IMR-90 (cell line): ENCODE measurements at regions not wholly inside any gene's neighbourhood (a gene's known extent, or its start where the extent isn't known, plus 50 kb on each side); places are given as distances from the start of the nearest gene placed in this dataset.
A peak's percentile ranks its signal among the peaks of the same experiment; 100 is the strongest.

Source experiments
- ATAC-seq: fragments of 200-7000 bp; cut with Tn5 transposase; 2 replicates; pipeline ENCODE4 v1.9.1; 2020; ENCODE audit warnings: low read depth, mild to moderate bottlenecking, moderate library complexity
- BruUV-seq: library from RNA; stranded (reverse); fragments of 400-500 nt; replicated peaks from 2 replicates; lab custom pipeline; 2021; lab: Mats Ljungman, UMichigan
- CTCF ChIA-PET: fragments of 300-600 bp; formaldehyde crosslinking; extraction: SDS; loops from one replicate; lab custom pipeline; 2021; ENCODE audit warnings: antibody characterized with exemption; lab: Yijun Ruan, JAX
- POLR2A ChIA-PET: fragments of 300-600 bp; sonication (Branson Sonifier 250); formaldehyde crosslinking; loops from one replicate; lab custom pipeline; 2022; ENCODE audit warnings: antibody characterized with exemption; ENCODE audit not compliant: unreplicated experiment; lab: Charles Lee
- DNase-seq: peaks from one replicate; pipeline ENCODE4 v3.0.0; 2013
- H2AFZ ChIP-seq: replicated peaks from 2 replicates; pipeline ENCODE3; 2013; ENCODE audit warnings: low read length, mild to moderate bottlenecking; ENCODE audit not compliant: poor library complexity
- H2AK5ac ChIP-seq: 2 replicates; pipeline ENCODE4 v1.6.1; 2013; ENCODE audit warnings: low read depth, low read length, inconsistent platforms
- H2AK9ac ChIP-seq: replicated peaks from 2 replicates; pipeline ENCODE3; 2013; ENCODE audit warnings: mild to moderate bottlenecking, low read depth, low read length, moderate library complexity; ENCODE audit not compliant: poor library complexity
- H2BK120ac ChIP-seq: 2 replicates; pipeline ENCODE4 v1.6.1; 2013; ENCODE audit warnings: low read depth, low read length, inconsistent platforms
- H2BK15ac ChIP-seq: 3 replicates; pipeline ENCODE4 v1.6.1; 2013; ENCODE audit warnings: low read depth, low read length, inconsistent platforms
- H2BK20ac ChIP-seq: 2 replicates; pipeline ENCODE4 v1.6.1; 2013; ENCODE audit warnings: low read depth, mild to moderate bottlenecking, inconsistent platforms, low read length, moderate library complexity
- H2BK5ac ChIP-seq: 2 replicates; pipeline ENCODE4 v1.6.1; 2013; ENCODE audit warnings: mild to moderate bottlenecking, low read depth, low read length, inconsistent platforms; ENCODE audit not compliant: poor library complexity, severe bottlenecking
- H3K14ac ChIP-seq: replicated peaks from 2 replicates; pipeline ENCODE4 v1.6.1; 2013; ENCODE audit warnings: low read depth, low read length, inconsistent platforms
- H3K18ac ChIP-seq: 2 replicates; pipeline ENCODE4 v1.6.1; 2013; ENCODE audit warnings: low read depth, low read length, control low read depth
- H3K23ac ChIP-seq: 2 replicates; pipeline ENCODE4 v1.6.1; 2013; ENCODE audit warnings: low read depth, low read length, inconsistent platforms
- H3K27ac ChIP-seq: 2 replicates; pipeline ENCODE4 v1.5.1; 2013; ENCODE audit warnings: mild to moderate bottlenecking, control low read depth, low read length; ENCODE audit not compliant: insufficient read depth
- H3K27me3 ChIP-seq: 2 replicates; pipeline ENCODE4 v1.6.1; 2013; ENCODE audit warnings: low read length; ENCODE audit not compliant: control insufficient read depth, insufficient read depth
- H3K36me3 ChIP-seq: 2 replicates; pipeline ENCODE4 v1.6.1; 2013; ENCODE audit warnings: low read length, mixed read lengths; ENCODE audit not compliant: control insufficient read depth, insufficient read depth
- H3K4ac ChIP-seq: 2 replicates; pipeline ENCODE4 v1.6.1; 2013; ENCODE audit warnings: low read depth, low read length, inconsistent platforms
- H3K4me1 ChIP-seq: 2 replicates; pipeline ENCODE4 v1.6.1; 2013; ENCODE audit warnings: low read length, mixed read lengths; ENCODE audit not compliant: control insufficient read depth, insufficient read depth
- H3K4me2 ChIP-seq: 2 replicates; pipeline ENCODE4 v1.6.1; 2013; ENCODE audit warnings: low read depth, mild to moderate bottlenecking, control low read depth, low read length, moderate library complexity
- H3K4me3 ChIP-seq: 2 replicates; pipeline ENCODE4 v1.5.1; 2013; ENCODE audit warnings: low read depth, mild to moderate bottlenecking, control low read depth, low read length, moderate library complexity; ENCODE audit not compliant: insufficient read depth
- H3K56ac ChIP-seq: 2 replicates; pipeline ENCODE4 v1.6.1; 2013; ENCODE audit warnings: low read length, inconsistent platforms; ENCODE audit not compliant: insufficient read depth; ENCODE audit errors: extremely low read depth
- H3K79me1 ChIP-seq, 2 experiments: 2 replicates each; pipeline ENCODE4 v1.6.1; 2013; ENCODE audit warnings: low read length in 2 of 2, inconsistent platforms in 1 of 2, low read depth in 1 of 2
- H3K9ac ChIP-seq: 2 replicates; pipeline ENCODE4 v1.6.1; 2013; ENCODE audit warnings: low read depth, low read length, control low read depth
- H3K9me1 ChIP-seq: 2 replicates; pipeline ENCODE4 v1.6.1; 2013; ENCODE audit warnings: low read length, inconsistent platforms; ENCODE audit not compliant: insufficient read depth
- H3K9me3 ChIP-seq: 2 replicates; pipeline ENCODE4 v1.6.1; 2013; ENCODE audit warnings: low read length; ENCODE audit not compliant: control insufficient read depth, insufficient read depth
- H4K20me1 ChIP-seq: 2 replicates; pipeline ENCODE4 v1.6.1; 2013; ENCODE audit warnings: low read length, inconsistent platforms; ENCODE audit not compliant: insufficient read depth
- H4K5ac ChIP-seq: 2 replicates; pipeline ENCODE4 v1.6.1; 2013; ENCODE audit warnings: mild to moderate bottlenecking, low read depth, low read length, control low read depth
- H4K8ac ChIP-seq, 2 experiments: 2 replicates each; pipeline ENCODE4 v1.6.1; 2013; ENCODE audit warnings: low read depth in 2 of 2, low read length in 2 of 2, control low read depth in 1 of 2, inconsistent platforms in 1 of 2
- H4K91ac ChIP-seq: 2 replicates; pipeline ENCODE4 v1.6.1; 2013; ENCODE audit warnings: low read depth, low read length, inconsistent platforms; ENCODE audit not compliant: insufficient read depth
- BHLHE40 ChIP-seq: fragments of 150-350 bp; IDR thresholded peaks from 2 replicates; pipeline ENCODE4 v1.6.1; 2016; ENCODE audit warnings: mild to moderate bottlenecking, low read depth, low read length
- MAZ ChIP-seq: IDR thresholded peaks from 2 replicates; pipeline ENCODE4 v1.6.1; 2012; ENCODE audit warnings: low read depth, mild to moderate bottlenecking, low read length, improper control_type of control experiment, moderate library complexity, borderline replicate concordance
- MXI1 ChIP-seq: IDR thresholded peaks from 2 replicates; pipeline ENCODE4 v1.6.1; 2012; ENCODE audit warnings: low read depth, mild to moderate bottlenecking, low read length, moderate library complexity, borderline replicate concordance
- NFE2L2 ChIP-seq: fragments of 150-350 bp; IDR thresholded peaks from 2 replicates; pipeline ENCODE4 v1.6.1; 2016; ENCODE audit warnings: low read depth, mild to moderate bottlenecking, low read length
- RAD21 ChIP-seq: IDR thresholded peaks from 2 replicates; pipeline ENCODE4 v1.6.1; 2012; ENCODE audit warnings: low read length, improper control_type of control experiment
- WGBS, 2 experiments: methylation state at CpG; one replicate each; pipeline versions ENCODE4 v1.1.5 to v1.1.7; 2013; ENCODE audit warnings: missing lambda C conversion rate in 2 of 2; ENCODE audit not compliant: insufficient read length in 1 of 2; ENCODE audit errors: extremely low coverage in 2 of 2; 5-methylcytosine and 5-hydroxymethylcytosine counted together
- dilution Hi-C: fragments of 300-500 bp; cut with HindIII; formaldehyde crosslinking; loops from one replicate; pipeline ENCODE4 v1.14.3; 2018; ENCODE audit warnings: low sequenced_read_pairs; ENCODE audit not compliant: unreplicated experiment
- in situ Hi-C: fragments of 300-500 bp; cut with MboI; formaldehyde crosslinking; loops from 3 replicates; pipeline ENCODE4 v1.14.3; 2019; ENCODE audit warnings: low sequenced_read_pairs, inconsistent platforms, mixed read lengths
- intact Hi-C: fragments of 100-400 bp; cut with micrococcal nuclease; formaldehyde crosslinking; loops from 2 replicates; pipeline ENCODE4 v1.10.0; 2022

DNA sequence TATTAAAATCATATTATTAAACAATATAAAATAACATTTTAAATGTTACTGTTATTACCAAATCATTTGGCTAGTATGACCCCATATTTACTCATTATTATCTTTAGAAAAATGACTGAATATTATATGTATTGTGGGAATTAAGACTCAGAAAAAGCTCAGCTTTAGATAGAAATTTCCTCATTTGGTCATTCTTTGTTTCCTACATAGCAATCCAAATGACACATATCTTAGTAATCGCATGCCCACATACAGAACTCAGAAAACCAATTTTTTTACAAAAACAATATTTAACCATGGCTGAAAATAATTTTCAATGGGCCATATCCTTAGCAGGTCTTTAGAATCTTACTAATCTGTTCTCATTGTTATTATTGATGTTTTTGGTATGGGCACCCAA, 53.8 kb upstream of the TSLP start:
- H3K56ac ChIP-seq: no peak overlapping the region
- no peak overlapping the region for H4K5ac ChIP-seq
- intact Hi-C loops (no loop called here), in situ Hi-C loops (no loop called here), dilution Hi-C loops (no loop called here)
- H3K27me3 ChIP-seq: no peaks in the 10 kb centered on the region
- no peak overlapping the region for H3K14ac ChIP-seq
- no peaks in the 10 kb centered on the region for H4K20me1 ChIP-seq
- TF ChIP-seq RAD21 (no peak), BHLHE40 (no peak), MXI1 (no peak), NFE2L2 (no peak), MAZ (no peak)
- H3K4me2 ChIP-seq: no peak overlapping the region
- H2BK120ac ChIP-seq: no peak overlapping the region
- no peak overlapping the region for H2AK5ac ChIP-seq
- no peaks in the 10 kb centered on the region for H3K79me1 ChIP-seq
- no CpG with 5 or more reads among the region's 1 CpG for WGBS, 2 experiments
- H2BK20ac ChIP-seq: no peak overlapping the region
- H2BK15ac ChIP-seq: no peak overlapping the region
- H3K9me3 ChIP-seq: no peaks in the 10 kb centered on the region
- H3K9ac ChIP-seq: no peak overlapping the region
- no peak overlapping the region for H4K91ac ChIP-seq
- H4K8ac ChIP-seq: no peak overlapping the region
- H3K18ac ChIP-seq: no peak overlapping the region
- H3K27ac ChIP-seq: no peak overlapping the region
- H3K23ac ChIP-seq: no peak overlapping the region
- H2AFZ ChIP-seq: no peak overlapping the region
- BruUV-seq: no TSS peak
- no peaks in the 10 kb centered on the region; the same call in 1 of the 2 replicates for H3K4me1 ChIP-seq
- H3K9me1 ChIP-seq: no peaks in the 10 kb centered on the region
- ATAC-seq: peak; percentile 21; the same call in 1 of the 2 replicates
- no peaks in the 10 kb centered on the region for H3K36me3 ChIP-seq
- DNase-seq: peak; percentile 63
- no peak overlapping the region for H3K4ac ChIP-seq
- H3K4me3 ChIP-seq: no peak overlapping the region
- no peak overlapping the region for H2BK5ac ChIP-seq
- ChIA-PET POLR2A (no interaction called here), CTCF (no interaction called here)
- no peak overlapping the region for H2AK9ac ChIP-seq
